GM12874 (cell line): ENCODE measurements at regions not wholly inside any gene's neighbourhood (a gene's known extent, or its start where the extent isn't known, plus 50 kb on each side); places are given as distances from the start of the nearest gene placed in this dataset.

Experiments used
- CTCF ChIP-seq: IDR thresholded peaks from 2 replicates; pipeline ENCODE4 v1.5.1; 2011; ENCODE audit warnings: low read depth, mild to moderate bottlenecking, control low read depth, low read length, moderate library complexity; ENCODE audit not compliant: insufficient read depth

DNA sequence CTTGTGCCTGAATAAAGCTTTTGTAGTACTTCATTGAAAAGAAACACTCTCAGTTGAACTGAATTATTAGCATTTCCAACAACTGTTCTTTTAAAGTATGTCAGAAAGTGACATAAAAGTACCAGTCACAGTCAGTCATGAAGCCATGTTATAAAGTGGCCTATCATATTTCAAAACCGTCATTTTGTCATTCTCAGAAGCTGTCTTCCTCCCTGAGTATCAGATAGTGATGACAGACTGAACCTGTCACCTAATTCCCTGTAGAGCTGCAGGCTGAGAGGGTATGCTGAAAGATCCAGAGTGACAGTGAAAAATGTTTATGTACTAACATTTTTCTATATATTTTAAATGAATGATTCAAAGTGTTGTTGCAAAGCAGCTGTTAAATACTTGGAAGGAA lies 1121.7 kb upstream of the PRMT6 start:
- TF ChIP-seq CTCF, result no peak

- TF ChIP-seq CTCF, result no peak
Measured at GRCh38 chr1:105964879-105965278, 1091.6 kb upstream of the PRMT6 start.

- no peak for TF ChIP-seq CTCF
Measured at GRCh38 chr1:105997516-105997915, 1059.0 kb upstream of the PRMT6 start.

DNA sequence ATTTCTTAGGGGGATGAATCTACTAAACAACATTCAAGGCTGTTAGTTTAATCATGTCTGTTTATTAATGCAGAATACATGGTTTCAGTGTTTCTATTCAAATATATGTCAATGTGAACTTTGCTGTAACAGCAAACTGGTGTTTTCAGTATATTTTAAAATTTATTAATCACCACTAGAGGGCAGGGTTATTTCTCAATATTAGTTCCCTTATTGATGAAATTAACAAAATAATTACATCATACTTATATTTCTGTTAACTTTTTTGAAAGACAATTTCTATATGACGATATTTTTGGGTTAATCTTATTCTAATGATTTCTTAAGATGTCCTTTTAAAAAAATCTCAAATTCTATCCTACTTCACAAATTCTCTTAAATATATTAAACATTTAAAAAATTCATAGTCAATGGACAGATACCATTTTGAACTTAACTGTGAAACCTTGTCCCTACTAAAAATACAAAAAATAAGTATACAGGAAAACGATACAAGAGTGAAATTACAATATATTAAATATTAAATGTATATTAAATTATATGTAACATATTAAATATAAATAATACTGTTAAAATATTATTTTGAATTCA lies 1034.1 kb upstream of the PRMT6 start:
- no peak for TF ChIP-seq CTCF

- TF ChIP-seq CTCF, result no peak
Measured at GRCh38 chr1:106027871-106028270, 1028.6 kb upstream of the PRMT6 start.

DNA sequence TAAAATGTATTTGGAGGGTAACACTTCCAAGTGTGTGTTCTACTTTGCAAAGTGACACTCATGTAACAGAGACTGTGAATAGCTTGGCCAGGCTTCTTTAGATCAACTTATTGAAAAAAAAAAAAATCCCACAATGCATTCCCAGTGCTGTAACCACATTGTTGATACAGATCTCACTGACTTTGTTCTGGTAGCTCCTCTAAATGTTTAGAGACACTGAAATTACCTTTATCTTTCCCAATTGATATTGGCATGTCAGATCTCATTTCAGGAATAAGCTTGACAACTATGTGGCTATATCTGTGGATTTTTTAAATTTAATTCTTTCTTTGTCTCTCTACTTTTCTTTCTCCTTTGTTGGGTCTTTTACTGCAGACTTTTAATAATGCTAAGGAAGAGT lies 1018.9 kb upstream of the PRMT6 start:
- no peak for TF ChIP-seq CTCF

- TF ChIP-seq CTCF, result no peak
Measured at GRCh38 chr1:106038260-106038659, 1018.2 kb upstream of the PRMT6 start.
